ELR (cell line): ENCODE measurements at regions not wholly inside any gene's neighbourhood (a gene's known extent, or its start where the extent isn't known, plus 50 kb on each side); places are given as distances from the start of the nearest gene placed in this dataset.
"Not testable (repeated sequence)": the region's sequence is repeated elsewhere in the genome, so short reads cannot be mapped to it uniquely, and the experiment has no call there.

Experiments
- DNase-seq: peaks from one replicate; pipeline ENCODE4 v3.0.0-alpha.2; 2015; ENCODE audit warnings: low read depth

DNA sequence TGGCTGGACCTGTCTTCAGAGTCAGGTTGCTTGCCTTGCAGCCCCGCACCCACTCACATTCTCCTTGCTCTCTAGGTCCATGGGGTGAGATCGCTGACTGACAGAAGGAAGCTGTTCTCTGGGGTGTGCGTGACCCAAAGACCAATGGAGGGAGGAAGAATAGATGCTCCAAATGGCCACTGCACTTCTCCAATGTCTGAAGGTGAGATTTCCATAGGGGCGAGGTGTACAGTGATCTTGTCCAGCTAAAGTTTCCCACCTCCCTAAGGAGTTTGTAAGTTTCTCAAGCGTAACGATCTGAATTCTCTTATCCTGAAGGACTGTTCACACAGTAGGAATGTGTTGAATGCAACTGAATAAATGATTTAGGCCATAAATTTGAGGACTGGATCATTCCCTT lies 211.9 kb upstream of the IRF2BP2 start:
- no peak for DNase-seq

DNA sequence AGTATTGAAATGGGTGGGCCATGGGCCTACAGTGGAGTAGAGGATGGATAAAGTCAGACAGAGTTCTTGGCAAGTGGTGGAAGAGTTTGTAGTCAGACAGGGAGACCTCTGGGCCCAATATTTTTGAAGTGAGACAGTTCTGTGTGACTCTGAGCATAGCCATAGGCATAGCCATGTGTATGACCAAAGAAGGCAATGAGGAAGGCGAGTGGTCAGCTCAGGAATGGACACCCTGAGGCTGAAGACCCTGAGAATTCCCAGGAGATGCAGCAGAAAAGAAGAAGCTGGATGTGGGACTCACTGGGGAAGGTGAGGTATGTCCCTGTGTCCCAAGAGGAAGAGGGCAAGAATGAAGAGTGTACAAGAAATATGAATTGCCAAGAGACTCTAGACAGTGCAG lies 210.6 kb upstream of the IRF2BP2 start:
- no peak for DNase-seq

DNA sequence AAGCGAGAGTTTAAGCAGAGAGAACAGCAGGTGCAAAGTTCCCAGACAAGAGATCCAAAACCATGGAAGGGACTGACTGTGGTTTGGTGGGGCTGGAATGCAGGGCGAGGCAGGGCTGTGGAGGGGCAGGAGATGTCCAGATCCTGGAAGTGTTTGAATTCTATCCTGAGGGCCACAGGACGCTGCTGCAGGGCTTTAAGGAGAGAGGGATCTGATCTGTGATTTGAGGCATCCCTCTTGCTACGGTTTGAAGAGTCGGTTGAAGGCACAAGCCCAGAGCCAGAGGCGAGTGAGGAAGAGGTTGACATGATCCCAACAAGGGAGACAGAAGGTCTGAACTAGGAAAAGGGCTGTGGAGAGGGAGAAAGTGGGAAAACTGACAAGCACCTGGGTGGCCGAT lies 209.9 kb upstream of the IRF2BP2 start:
- DNase-seq = not testable (repeated sequence)

DNA sequence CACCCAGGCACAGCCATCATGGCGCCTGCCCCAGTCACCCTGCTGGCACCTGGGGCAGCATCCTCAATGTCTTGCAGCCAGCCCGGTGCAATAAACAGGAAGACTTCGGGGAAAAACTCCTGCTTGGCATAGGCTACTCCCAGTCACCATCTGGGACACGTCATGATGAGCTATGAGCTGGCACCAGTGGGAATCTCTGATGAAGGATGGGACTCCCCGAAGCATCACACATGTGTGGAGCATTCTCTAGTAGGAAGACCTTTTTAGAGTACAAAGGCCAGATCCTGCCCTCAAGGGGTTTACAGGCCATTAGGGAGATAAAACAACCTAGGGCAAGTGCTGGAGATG lies 208.0 kb upstream of the IRF2BP2 start:
- peak; percentile 53 for DNase-seq

DNA sequence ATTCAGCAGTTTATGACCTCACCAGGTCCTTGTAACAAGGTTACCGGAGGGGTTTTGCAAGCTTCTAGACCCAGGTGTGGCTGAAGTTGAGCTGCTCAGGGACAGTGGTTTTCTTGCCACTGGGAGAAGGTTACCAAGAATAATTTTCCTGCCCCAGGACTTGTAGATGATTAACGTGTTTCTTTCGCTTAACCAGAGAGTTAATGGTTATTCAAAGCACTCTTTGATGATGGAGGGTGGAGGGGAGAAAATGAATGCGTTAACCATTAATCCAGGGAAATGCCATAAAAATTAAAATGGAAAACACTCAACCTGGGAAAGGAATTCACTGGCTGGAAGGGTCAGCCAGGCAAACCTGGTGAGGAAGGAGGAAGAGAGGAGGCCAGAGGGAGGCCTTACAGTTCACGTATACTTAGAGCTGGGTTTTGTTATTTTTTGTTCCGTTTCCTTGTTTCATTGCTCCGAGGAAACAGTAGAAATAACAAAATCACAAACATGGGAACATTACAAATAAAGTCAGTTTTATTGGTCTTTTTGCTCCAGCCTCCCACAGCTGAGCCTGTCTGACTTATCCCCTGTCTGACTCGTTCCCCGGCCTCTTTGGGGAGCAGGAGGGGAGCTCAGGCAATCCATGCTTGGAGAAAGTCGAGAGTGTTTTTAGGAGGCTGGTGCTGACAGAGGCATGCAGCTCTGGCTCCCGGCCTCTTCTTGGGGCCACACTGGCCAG lies 207.5 kb upstream of the IRF2BP2 start:
- DNase-seq = peak; percentile 25

DNA sequence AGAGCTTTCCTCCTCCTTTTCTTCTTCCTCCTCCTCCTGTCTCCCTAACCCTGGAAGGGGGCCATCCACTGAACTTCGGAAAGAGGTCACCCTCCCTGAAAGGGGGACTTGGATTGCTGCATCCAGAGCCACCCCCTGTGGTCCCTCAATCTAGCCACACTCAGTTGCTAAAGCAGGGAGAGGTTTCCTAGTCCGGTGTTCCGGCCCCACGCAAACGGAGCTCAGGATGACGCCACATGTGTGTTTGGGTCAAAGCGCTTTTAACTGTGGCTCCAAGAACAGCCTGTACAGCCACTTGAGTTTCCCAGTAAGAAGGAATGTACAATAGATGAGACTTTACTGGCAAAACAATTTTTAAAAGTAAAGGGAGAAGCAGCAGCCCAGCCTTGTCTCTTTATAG lies 206.9 kb upstream of the IRF2BP2 start:
- not testable (repeated sequence) for DNase-seq

GRCh38 chr1:234816186-234816851 lies 206.3 kb upstream of the IRF2BP2 start:
- not testable (repeated sequence) for DNase-seq

GRCh38 chr1:234815295-234815815 lies 205.4 kb upstream of the IRF2BP2 start:
- not testable (repeated sequence) for DNase-seq

GRCh38 chr1:234814235-234814634 lies 204.3 kb upstream of the IRF2BP2 start:
- not testable (repeated sequence) for DNase-seq

DNA sequence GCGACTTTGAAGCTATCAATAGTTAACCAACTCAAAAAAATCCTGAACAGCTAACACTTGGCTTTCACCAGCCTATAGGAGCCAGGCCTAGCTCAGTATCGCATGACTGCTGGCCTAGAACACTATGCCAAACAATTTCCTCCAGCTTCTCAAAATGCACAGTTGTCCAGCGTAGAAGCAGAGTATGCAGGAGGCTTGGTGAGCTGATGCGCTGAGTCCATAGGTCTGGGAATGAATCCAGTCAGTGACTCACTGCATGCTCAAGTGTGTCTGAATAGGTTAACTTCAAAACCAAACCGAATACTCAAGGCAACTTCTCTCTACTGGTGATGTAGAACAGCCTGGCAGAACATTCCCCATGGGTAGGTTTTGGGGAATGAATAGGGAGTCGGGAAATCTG lies 201.8 kb upstream of the IRF2BP2 start:
- peak; percentile 85 for DNase-seq

- not testable (repeated sequence) for DNase-seq
These were observed 200.7 kb upstream of the IRF2BP2 start for GRCh38 chr1:234810726-234811125.

GRCh38 chr1:234809854-234810245 lies 199.9 kb upstream of the IRF2BP2 start:
- DNase-seq = not testable (repeated sequence)

GRCh38 chr1:234808943-234809853 lies 199.2 kb upstream of the IRF2BP2 start:
- DNase-seq = peak; percentile 46

- DNase-seq = not testable (repeated sequence)
These were observed 198.5 kb upstream of the IRF2BP2 start for GRCh38 chr1:234808459-234808858.

GRCh38 chr1:234807705-234808104 lies 197.7 kb upstream of the IRF2BP2 start:
- not testable (repeated sequence) for DNase-seq

DNA sequence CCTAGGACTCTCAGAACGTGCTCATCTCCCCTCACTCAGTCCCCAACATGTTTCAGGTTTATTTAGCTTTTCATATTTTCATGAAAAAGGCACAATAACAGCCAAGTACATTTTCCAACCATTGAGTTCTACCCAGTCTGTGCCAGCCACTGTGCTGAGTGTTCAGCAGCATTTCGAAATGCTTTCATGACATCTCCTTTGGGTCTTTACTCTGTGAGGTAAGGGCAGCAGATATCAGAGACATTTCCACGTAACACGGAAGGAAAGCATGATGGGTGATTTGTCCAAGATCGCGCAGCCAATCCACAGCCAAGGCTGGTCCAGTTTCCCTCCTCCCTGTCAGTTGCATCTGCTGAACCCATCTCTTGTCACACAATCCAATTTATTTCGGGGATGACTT lies 192.6 kb upstream of the IRF2BP2 start:
- not testable (repeated sequence) for DNase-seq

GRCh38 chr1:234801636-234802035 lies 191.7 kb upstream of the IRF2BP2 start:
- not testable (repeated sequence) for DNase-seq

GRCh38 chr1:234801147-234801546 lies 191.2 kb upstream of the IRF2BP2 start:
- DNase-seq = not testable (repeated sequence)

DNA sequence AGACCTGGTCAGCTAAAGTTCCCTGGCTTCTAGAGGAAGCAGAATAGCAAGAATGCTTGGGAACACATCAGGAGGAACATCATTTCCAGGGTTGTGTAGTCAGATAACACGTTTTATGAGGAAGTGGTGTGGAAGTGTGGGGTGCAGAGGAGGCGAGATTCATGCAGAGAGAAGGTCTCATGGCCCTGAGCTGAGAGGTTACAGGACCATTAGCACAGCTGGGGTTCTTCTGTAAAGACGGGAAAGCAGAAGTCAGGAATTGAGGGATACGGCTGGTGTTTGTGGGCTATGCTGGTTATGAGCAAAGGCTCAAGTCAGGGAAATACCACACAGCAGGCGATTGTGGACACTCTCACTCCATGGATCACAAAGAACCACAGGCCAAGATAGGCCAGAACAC lies 190.6 kb upstream of the IRF2BP2 start:
- DNase-seq = not testable (repeated sequence)

- not testable (repeated sequence) for DNase-seq
These were observed 189.2 kb upstream of the IRF2BP2 start for GRCh38 chr1:234799021-234799689.

- DNase-seq = not testable (repeated sequence)
These were observed 187.2 kb upstream of the IRF2BP2 start for GRCh38 chr1:234797216-234797615.

GRCh38 chr1:234796438-234796792 lies 186.4 kb upstream of the IRF2BP2 start:
- DNase-seq = not testable (repeated sequence)
